NCI-H526 treated with DMSO at 0.1 percent for 48 hours (cell line): ENCODE measurements at regions not wholly inside any gene's neighbourhood (a gene's known extent, or its start where the extent isn't known, plus 50 kb on each side); places are given as distances from the start of the nearest gene placed in this dataset.
A peak's percentile ranks its signal among the peaks of the same experiment; 100 is the strongest.

Experiments used
- DNase-seq: peaks from one replicate; lab custom pipeline; 2025; lab: John Stamatoyannopoulos, UW

GRCh38 chr15:94177112-94177511 is 54.2 kb upstream of the MCTP2 start:
- no peak for DNase-seq

- DNase-seq: no peak
Observed at GRCh38 chr15:94175420-94175819, 55.9 kb upstream of the MCTP2 start.

- no peak for DNase-seq
Observed at GRCh38 chr15:94174399-94174802, 57.0 kb upstream of the MCTP2 start.

GRCh38 chr15:94168250-94168649 is 63.1 kb upstream of the MCTP2 start:
- DNase-seq: no peak

- no peak for DNase-seq
Observed at GRCh38 chr15:94164971-94165370, 66.4 kb upstream of the MCTP2 start.

- DNase-seq: peak; percentile 27
Observed at GRCh38 chr15:94164202-94164807, 67.1 kb upstream of the MCTP2 start.

- DNase-seq: no peak
Observed at GRCh38 chr15:94162939-94163338, 68.4 kb upstream of the MCTP2 start.

GRCh38 chr15:94154255-94154654 is 77.1 kb upstream of the MCTP2 start:
- DNase-seq: no peak

GRCh38 chr15:94145046-94145445 is 86.3 kb upstream of the MCTP2 start:
- DNase-seq: no peak

GRCh38 chr15:94141802-94142201 is 89.6 kb upstream of the MCTP2 start:
- DNase-seq: no peak

- no peak for DNase-seq
Observed at GRCh38 chr15:94135486-94136147, 95.7 kb upstream of the MCTP2 start.

GRCh38 chr15:94131875-94132274 is 99.5 kb upstream of the MCTP2 start:
- no peak for DNase-seq

GRCh38 chr15:94130504-94130903 is 100.9 kb upstream of the MCTP2 start:
- no peak for DNase-seq

GRCh38 chr15:94127006-94127405 is 104.4 kb upstream of the MCTP2 start:
- DNase-seq: no peak

- DNase-seq: no peak
Observed at GRCh38 chr15:94125698-94126097, 105.7 kb upstream of the MCTP2 start.

GRCh38 chr15:94125156-94125555 is 106.2 kb upstream of the MCTP2 start:
- DNase-seq: no peak

- no peak for DNase-seq
Observed at GRCh38 chr15:94122516-94122915, 108.8 kb upstream of the MCTP2 start.

GRCh38 chr15:94119923-94120775 is 111.2 kb upstream of the MCTP2 start:
- DNase-seq: peak; percentile 74

GRCh38 chr15:94119298-94119811 is 112.0 kb upstream of the MCTP2 start:
- no peak for DNase-seq

GRCh38 chr15:94110476-94111130 is 120.8 kb upstream of the MCTP2 start:
- peak; percentile 39 for DNase-seq

GRCh38 chr15:94107652-94108051 is 123.7 kb upstream of the MCTP2 start:
- no peak for DNase-seq

GRCh38 chr15:94105760-94106159 is 125.6 kb upstream of the MCTP2 start:
- peak; percentile 44 for DNase-seq
